IMR-90 (cell line): ENCODE measurements at regions not wholly inside any gene's neighbourhood (a gene's known extent, or its start where the extent isn't known, plus 50 kb on each side); places are given as distances from the start of the nearest gene placed in this dataset.

Experiments
- ATAC-seq: fragments of 200-7000 bp; cut with Tn5 transposase; 2 replicates; pipeline ENCODE4 v1.9.1; 2020; ENCODE audit warnings: low read depth, mild to moderate bottlenecking, moderate library complexity
- BruUV-seq: library from RNA; stranded (reverse); fragments of 400-500 nt; replicated peaks from 2 replicates; lab custom pipeline; 2021; lab: Mats Ljungman, UMichigan
- CTCF ChIA-PET: fragments of 300-600 bp; formaldehyde crosslinking; extraction: SDS; loops from one replicate; lab custom pipeline; 2021; ENCODE audit warnings: antibody characterized with exemption; lab: Yijun Ruan, JAX
- POLR2A ChIA-PET: fragments of 300-600 bp; sonication (Branson Sonifier 250); formaldehyde crosslinking; loops from one replicate; lab custom pipeline; 2022; ENCODE audit warnings: antibody characterized with exemption; ENCODE audit not compliant: unreplicated experiment; lab: Charles Lee
- DNase-seq: peaks from one replicate; pipeline ENCODE4 v3.0.0; 2013
- H2AFZ ChIP-seq: replicated peaks from 2 replicates; pipeline ENCODE3; 2013; ENCODE audit warnings: low read length, mild to moderate bottlenecking; ENCODE audit not compliant: poor library complexity
- H2AK5ac ChIP-seq: 2 replicates; pipeline ENCODE4 v1.6.1; 2013; ENCODE audit warnings: low read depth, low read length, inconsistent platforms
- H2AK9ac ChIP-seq: replicated peaks from 2 replicates; pipeline ENCODE3; 2013; ENCODE audit warnings: mild to moderate bottlenecking, low read depth, low read length, moderate library complexity; ENCODE audit not compliant: poor library complexity
- H2BK120ac ChIP-seq: 2 replicates; pipeline ENCODE4 v1.6.1; 2013; ENCODE audit warnings: low read depth, low read length, inconsistent platforms
- H2BK15ac ChIP-seq: 3 replicates; pipeline ENCODE4 v1.6.1; 2013; ENCODE audit warnings: low read depth, low read length, inconsistent platforms
- H2BK20ac ChIP-seq: 2 replicates; pipeline ENCODE4 v1.6.1; 2013; ENCODE audit warnings: low read depth, mild to moderate bottlenecking, inconsistent platforms, low read length, moderate library complexity
- H2BK5ac ChIP-seq: 2 replicates; pipeline ENCODE4 v1.6.1; 2013; ENCODE audit warnings: mild to moderate bottlenecking, low read depth, low read length, inconsistent platforms; ENCODE audit not compliant: poor library complexity, severe bottlenecking
- H3K14ac ChIP-seq: replicated peaks from 2 replicates; pipeline ENCODE4 v1.6.1; 2013; ENCODE audit warnings: low read depth, low read length, inconsistent platforms
- H3K18ac ChIP-seq: 2 replicates; pipeline ENCODE4 v1.6.1; 2013; ENCODE audit warnings: low read depth, low read length, control low read depth
- H3K23ac ChIP-seq: 2 replicates; pipeline ENCODE4 v1.6.1; 2013; ENCODE audit warnings: low read depth, low read length, inconsistent platforms
- H3K27ac ChIP-seq: 2 replicates; pipeline ENCODE4 v1.5.1; 2013; ENCODE audit warnings: mild to moderate bottlenecking, control low read depth, low read length; ENCODE audit not compliant: insufficient read depth
- H3K27me3 ChIP-seq: 2 replicates; pipeline ENCODE4 v1.6.1; 2013; ENCODE audit warnings: low read length; ENCODE audit not compliant: control insufficient read depth, insufficient read depth
- H3K36me3 ChIP-seq: 2 replicates; pipeline ENCODE4 v1.6.1; 2013; ENCODE audit warnings: low read length, mixed read lengths; ENCODE audit not compliant: control insufficient read depth, insufficient read depth
- H3K4ac ChIP-seq: 2 replicates; pipeline ENCODE4 v1.6.1; 2013; ENCODE audit warnings: low read depth, low read length, inconsistent platforms
- H3K4me1 ChIP-seq: 2 replicates; pipeline ENCODE4 v1.6.1; 2013; ENCODE audit warnings: low read length, mixed read lengths; ENCODE audit not compliant: control insufficient read depth, insufficient read depth
- H3K4me2 ChIP-seq: 2 replicates; pipeline ENCODE4 v1.6.1; 2013; ENCODE audit warnings: low read depth, mild to moderate bottlenecking, control low read depth, low read length, moderate library complexity
- H3K4me3 ChIP-seq: 2 replicates; pipeline ENCODE4 v1.5.1; 2013; ENCODE audit warnings: low read depth, mild to moderate bottlenecking, control low read depth, low read length, moderate library complexity; ENCODE audit not compliant: insufficient read depth
- H3K56ac ChIP-seq: 2 replicates; pipeline ENCODE4 v1.6.1; 2013; ENCODE audit warnings: low read length, inconsistent platforms; ENCODE audit not compliant: insufficient read depth; ENCODE audit errors: extremely low read depth
- H3K79me1 ChIP-seq, 2 experiments: 2 replicates each; pipeline ENCODE4 v1.6.1; 2013; ENCODE audit warnings: low read length in 2 of 2, inconsistent platforms in 1 of 2, low read depth in 1 of 2
- H3K9ac ChIP-seq: 2 replicates; pipeline ENCODE4 v1.6.1; 2013; ENCODE audit warnings: low read depth, low read length, control low read depth
- H3K9me1 ChIP-seq: 2 replicates; pipeline ENCODE4 v1.6.1; 2013; ENCODE audit warnings: low read length, inconsistent platforms; ENCODE audit not compliant: insufficient read depth
- H3K9me3 ChIP-seq: 2 replicates; pipeline ENCODE4 v1.6.1; 2013; ENCODE audit warnings: low read length; ENCODE audit not compliant: control insufficient read depth, insufficient read depth
- H4K20me1 ChIP-seq: 2 replicates; pipeline ENCODE4 v1.6.1; 2013; ENCODE audit warnings: low read length, inconsistent platforms; ENCODE audit not compliant: insufficient read depth
- H4K5ac ChIP-seq: 2 replicates; pipeline ENCODE4 v1.6.1; 2013; ENCODE audit warnings: mild to moderate bottlenecking, low read depth, low read length, control low read depth
- H4K8ac ChIP-seq, 2 experiments: 2 replicates each; pipeline ENCODE4 v1.6.1; 2013; ENCODE audit warnings: low read depth in 2 of 2, low read length in 2 of 2, control low read depth in 1 of 2, inconsistent platforms in 1 of 2
- H4K91ac ChIP-seq: 2 replicates; pipeline ENCODE4 v1.6.1; 2013; ENCODE audit warnings: low read depth, low read length, inconsistent platforms; ENCODE audit not compliant: insufficient read depth
- BHLHE40 ChIP-seq: fragments of 150-350 bp; IDR thresholded peaks from 2 replicates; pipeline ENCODE4 v1.6.1; 2016; ENCODE audit warnings: mild to moderate bottlenecking, low read depth, low read length
- FOS ChIP-seq: fragments of 150-350 bp; IDR thresholded peaks from 2 replicates; pipeline ENCODE4 v1.6.1; 2016; ENCODE audit warnings: low read depth, low read length
- MXI1 ChIP-seq: IDR thresholded peaks from 2 replicates; pipeline ENCODE4 v1.6.1; 2012; ENCODE audit warnings: low read depth, mild to moderate bottlenecking, low read length, moderate library complexity, borderline replicate concordance
- RCOR1 ChIP-seq: IDR thresholded peaks from 2 replicates; pipeline ENCODE4 v1.6.1; 2012; ENCODE audit warnings: mild to moderate bottlenecking, low read length, improper control_type of control experiment; ENCODE audit not compliant: insufficient replicate concordance
- SMC3 ChIP-seq: fragments of 150-350 bp; IDR thresholded peaks from 2 replicates; pipeline ENCODE4 v1.6.1; 2016; ENCODE audit warnings: low read depth, mild to moderate bottlenecking, antibody characterized with exemption, low read length, moderate library complexity
- WGBS, 2 experiments: methylation state at CpG; one replicate each; pipeline versions ENCODE4 v1.1.5 to v1.1.7; 2013; ENCODE audit warnings: missing lambda C conversion rate in 2 of 2; ENCODE audit not compliant: insufficient read length in 1 of 2; ENCODE audit errors: extremely low coverage in 2 of 2; 5-methylcytosine and 5-hydroxymethylcytosine counted together
- dilution Hi-C: fragments of 300-500 bp; cut with HindIII; formaldehyde crosslinking; loops from one replicate; pipeline ENCODE4 v1.14.3; 2018; ENCODE audit warnings: low sequenced_read_pairs; ENCODE audit not compliant: unreplicated experiment
- in situ Hi-C: fragments of 300-500 bp; cut with MboI; formaldehyde crosslinking; loops from 3 replicates; pipeline ENCODE4 v1.14.3; 2019; ENCODE audit warnings: low sequenced_read_pairs, inconsistent platforms, mixed read lengths
- intact Hi-C: fragments of 100-400 bp; cut with micrococcal nuclease; formaldehyde crosslinking; loops from 2 replicates; pipeline ENCODE4 v1.10.0; 2022

- Histone ChIP-seq H2BK15ac (no peak overlapping the region), H2BK120ac (no peak overlapping the region), H2BK5ac (no peak overlapping the region), H4K91ac (no peak overlapping the region), H2AFZ (no peak overlapping the region), H3K23ac (no peak overlapping the region), H3K4ac (no peak overlapping the region), H3K14ac (no peak overlapping the region), H2AK5ac (no peak overlapping the region), H3K4me3 (no peak overlapping the region), H3K9me1 (peaks cover 10% of the 10 kb centered on the region), H4K20me1 (no peaks in the 10 kb centered on the region), H4K5ac (no peak overlapping the region), H2BK20ac (no peak overlapping the region), H3K4me1 (no peaks in the 10 kb centered on the region), H3K27ac (no peak overlapping the region), H3K4me2 (no peak overlapping the region), H3K27me3 (no peaks in the 10 kb centered on the region), H3K56ac (no peak overlapping the region), H3K18ac (no peak overlapping the region), H2AK9ac (no peak overlapping the region), H3K79me1 (no peaks in the 10 kb centered on the region; a peak in 1 of 4 replicates), H3K36me3 (peaks cover 43% of the 10 kb centered on the region), H3K9me3 (no peaks in the 10 kb centered on the region), H4K8ac (no peak overlapping the region), H3K9ac (no peak overlapping the region)
- WGBS, 2 experiments: no CpG with 5 or more reads among the region's 9 CpGs
- dilution Hi-C loops (no loop called here), intact Hi-C loops (no loop called here), in situ Hi-C loops (no loop called here)
- TF ChIP-seq MXI1 (no peak), FOS (no peak), BHLHE40 (no peak), SMC3 (no peak), RCOR1 (no peak)
- ChIA-PET CTCF (no interaction called here), POLR2A (interaction anchor here (0.7 kb wide), 1 partner anchor 95 kb away, joined by 12 read pairs; no protein-coding TSS in a partner anchor)
- no peak for DNase-seq
- ATAC-seq: no peak
- BruUV-seq: no TSS peak
Measured at GRCh38 chr19:5269926-5270325, 70.7 kb downstream of the PTPRS start.
